Astrocyte (in vitro differentiated cells and primary cell): ENCODE measurements at regions not wholly inside any gene's neighbourhood (a gene's known extent, or its start where the extent isn't known, plus 50 kb on each side); places are given as distances from the start of the nearest gene placed in this dataset.

Experiments
- CTCF ChIP-seq: IDR thresholded peaks from 2 replicates; pipeline ENCODE4 v1.5.1; 2011; ENCODE audit warnings: low read depth, mild to moderate bottlenecking, inconsistent platforms, low read length, moderate library complexity; ENCODE audit not compliant: insufficient read depth
- EZH2 ChIP-seq: IDR thresholded peaks from 2 replicates; pipeline ENCODE4 v1.6.1; 2012; ENCODE audit warnings: mild to moderate bottlenecking, low read length, inconsistent platforms; ENCODE audit not compliant: insufficient read depth

- no peak for TF ChIP-seq CTCF
- no peak for TF ChIP-seq EZH2
Measured at GRCh38 chr17:79465011-79465680, 145.7 kb downstream of the RBFOX3 start.
